IPS DF 6.9 (cell line): ENCODE measurements at regions not wholly inside any gene's neighbourhood (a gene's known extent, or its start where the extent isn't known, plus 50 kb on each side); places are given as distances from the start of the nearest gene placed in this dataset.

Experiments used
- DNase-seq: peaks from one replicate; pipeline ENCODE4 v3.0.0-alpha.2; 2013; ENCODE audit warnings: low read depth, low spot score
- H3K27ac ChIP-seq: one replicate; pipeline ENCODE4 v1.5.1; 2013; ENCODE audit warnings: low read length, control low read depth
- H3K27me3 ChIP-seq: 2 replicates; pipeline ENCODE4 v1.6.1; 2013; ENCODE audit warnings: mild to moderate bottlenecking, low read length; ENCODE audit not compliant: control insufficient read depth, insufficient read depth
- H3K36me3 ChIP-seq: 2 replicates; pipeline ENCODE4 v1.6.1; 2013; ENCODE audit warnings: low read length; ENCODE audit not compliant: control insufficient read depth, insufficient read depth
- H3K4me1 ChIP-seq: 2 replicates; pipeline ENCODE4 v1.6.1; 2013; ENCODE audit warnings: low read length; ENCODE audit not compliant: control insufficient read depth, insufficient read depth
- H3K4me3 ChIP-seq: 2 replicates; pipeline ENCODE4 v1.5.1; 2013; ENCODE audit warnings: mild to moderate bottlenecking, low read length
- H3K9me3 ChIP-seq: 2 replicates; pipeline ENCODE4 v1.6.1; 2013; ENCODE audit warnings: low read length, inconsistent platforms; ENCODE audit not compliant: control insufficient read depth, insufficient read depth
- WGBS: extraction: QIAGEN DNeasy Blood & Tissue Kit; methylation state at CpG from one replicate; pipeline ENCODE4 v1.1.7; 2013; ENCODE audit warnings: mixed read lengths, missing lambda C conversion rate; ENCODE audit not compliant: insufficient read length, insufficient coverage; 5-methylcytosine and 5-hydroxymethylcytosine counted together

DNA sequence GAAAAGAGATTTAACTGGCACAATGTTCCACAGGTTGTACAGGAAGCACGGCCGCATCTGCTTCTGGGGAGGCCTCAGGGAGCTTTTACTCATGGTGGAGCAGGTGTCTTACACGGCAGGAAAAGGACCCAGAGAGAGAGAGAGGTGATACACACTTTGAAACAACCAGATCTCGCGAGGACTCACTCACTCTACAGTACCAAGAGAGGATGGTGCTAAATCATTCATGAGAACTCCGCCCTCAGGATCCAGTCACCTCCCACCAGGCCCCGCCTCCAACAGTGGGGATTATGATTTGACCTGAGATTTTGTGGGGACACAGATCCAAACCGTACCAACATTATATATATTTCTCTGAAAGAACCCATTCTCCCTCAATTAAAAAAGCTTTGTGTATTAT, 79.7 kb upstream of the DOCK10 start:
- DNase-seq: no peak

GRCh38 chr2:225120186-225120585, 77.9 kb upstream of the DOCK10 start:
- no peaks in the 10 kb centered on the region for H3K9me3 ChIP-seq
- no peak overlapping the region for H3K4me3 ChIP-seq
- H3K4me1 ChIP-seq: peaks cover 2% of the 10 kb centered on the region; the same call in 1 of the 2 replicates
- no peak for DNase-seq
- H3K27me3 ChIP-seq: no peaks in the 10 kb centered on the region
- no CpG with 5 or more reads among the region's 1 CpG for WGBS
- no peaks in the 10 kb centered on the region for H3K36me3 ChIP-seq
- no peak overlapping the region for H3K27ac ChIP-seq

More for the DNA sequence above, 79.7 kb upstream of the DOCK10 start:
- Histone ChIP-seq H3K4me1 (peaks cover 2% of the 10 kb centered on the region; the same call in 1 of the 2 replicates), H3K9me3 (no peaks in the 10 kb centered on the region), H3K27me3 (no peaks in the 10 kb centered on the region), H3K27ac (no peak overlapping the region), H3K36me3 (no peaks in the 10 kb centered on the region), H3K4me3 (no peak overlapping the region)
- WGBS: no CpG with 5 or more reads among the region's 8 CpGs

DNA sequence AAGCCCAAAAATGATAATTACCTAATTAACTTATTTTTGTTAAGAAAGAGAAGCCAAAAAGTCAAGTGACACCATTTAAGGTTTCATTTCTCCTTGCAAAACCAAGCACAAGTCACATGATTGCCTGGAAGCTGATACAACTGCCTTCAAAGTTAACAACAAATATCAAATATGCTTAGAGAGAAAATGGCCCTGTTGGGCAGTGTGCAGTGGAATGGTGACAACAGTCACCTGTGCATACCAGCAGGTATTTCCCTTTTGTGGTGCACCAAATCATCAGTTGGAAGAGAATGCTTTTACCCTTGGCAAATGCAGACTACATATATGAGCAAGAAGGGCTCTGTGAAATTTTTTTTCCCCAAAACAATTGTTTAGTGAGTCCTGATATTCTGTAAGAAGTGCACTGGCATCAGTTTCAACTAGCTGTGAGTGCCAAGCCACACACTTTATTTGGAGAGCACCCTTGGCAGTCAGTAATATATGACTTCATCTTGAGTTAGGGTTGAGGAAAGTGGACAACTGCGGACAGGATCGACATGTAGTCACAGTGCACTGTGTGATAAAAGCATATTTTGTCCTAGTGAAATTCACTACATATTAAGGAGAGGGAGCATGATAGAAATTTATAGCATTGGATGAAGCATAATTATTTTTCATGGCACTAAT, 74.9 kb upstream of the DOCK10 start:
- no peak overlapping the region for H3K27ac ChIP-seq
- no peak for DNase-seq
- no CpG with 5 or more reads among the region's 2 CpGs for WGBS

GRCh38 chr2:225114786-225115323, 72.6 kb upstream of the DOCK10 start:
- Histone ChIP-seq H3K27me3 (no peaks in the 10 kb centered on the region), H3K4me3 (no peak overlapping the region), H3K9me3 (no peaks in the 10 kb centered on the region), H3K4me1 (no peaks in the 10 kb centered on the region), H3K36me3 (no peaks in the 10 kb centered on the region), H3K27ac (no peak overlapping the region)
- WGBS: no CpG with 5 or more reads among the region's 2 CpGs
- DNase-seq: no peak

More for the DNA sequence above, 74.9 kb upstream of the DOCK10 start:
- Histone ChIP-seq H3K4me1 (peaks cover 2% of the 10 kb centered on the region; the same call in 1 of the 2 replicates), H3K9me3 (no peaks in the 10 kb centered on the region), H3K36me3 (no peaks in the 10 kb centered on the region), H3K27me3 (no peaks in the 10 kb centered on the region), H3K4me3 (no peak overlapping the region)

DNA sequence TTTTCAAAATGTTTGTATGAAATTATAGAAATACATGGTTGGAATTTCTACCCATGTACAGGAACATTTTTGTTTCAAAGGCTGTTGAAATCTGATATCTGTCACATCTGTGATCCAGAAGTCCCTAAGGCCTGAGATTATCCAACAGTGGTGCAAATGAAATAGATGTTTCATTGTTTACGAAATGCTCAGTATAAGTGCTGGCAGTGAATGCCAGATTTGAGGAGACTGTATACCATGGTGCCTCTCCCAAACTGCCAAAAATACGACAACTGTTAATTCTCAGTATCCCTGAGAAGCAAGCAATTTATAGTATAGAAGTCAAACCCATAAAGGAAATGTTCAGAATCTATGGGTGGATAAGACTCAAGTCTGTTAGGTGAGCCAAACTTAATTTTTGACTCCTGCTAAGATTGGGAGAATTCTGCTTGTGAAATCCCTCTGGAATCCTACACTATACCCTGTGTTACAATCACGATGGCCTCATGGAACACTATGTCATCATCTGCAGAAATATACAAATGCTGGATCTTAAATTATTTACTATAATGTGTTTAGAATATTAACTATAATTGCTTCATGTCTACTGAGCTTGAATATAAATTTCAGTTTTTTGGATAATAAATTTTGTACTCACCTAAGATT, 71.2 kb upstream of the DOCK10 start:
- WGBS: no CpG with 5 or more reads among the region's 3 CpGs
- H3K4me1 ChIP-seq: no peaks in the 10 kb centered on the region
- no peaks in the 10 kb centered on the region for H3K9me3 ChIP-seq
- DNase-seq: no peak
- no peaks in the 10 kb centered on the region for H3K27me3 ChIP-seq
- no peak overlapping the region for H3K27ac ChIP-seq
- H3K36me3 ChIP-seq: no peaks in the 10 kb centered on the region
- H3K4me3 ChIP-seq: no peak overlapping the region

- H3K4me1 ChIP-seq: no peaks in the 10 kb centered on the region
- H3K27me3 ChIP-seq: no peaks in the 10 kb centered on the region
- no peak overlapping the region for H3K27ac ChIP-seq
- WGBS: no CpG with 5 or more reads among the region's 10 CpGs
- no peak overlapping the region for H3K4me3 ChIP-seq
- H3K36me3 ChIP-seq: no peaks in the 10 kb centered on the region
- H3K9me3 ChIP-seq: no peaks in the 10 kb centered on the region
- no peak for DNase-seq
These were observed 70.3 kb upstream of the DOCK10 start for GRCh38 chr2:225112362-225113126.

- Histone ChIP-seq H3K4me3 (no peak overlapping the region), H3K4me1 (no peaks in the 10 kb centered on the region), H3K36me3 (no peaks in the 10 kb centered on the region), H3K9me3 (no peaks in the 10 kb centered on the region), H3K27ac (no peak overlapping the region), H3K27me3 (no peaks in the 10 kb centered on the region)
- no peak for DNase-seq
These were observed 66.5 kb upstream of the DOCK10 start for GRCh38 chr2:225108805-225109204.

DNA sequence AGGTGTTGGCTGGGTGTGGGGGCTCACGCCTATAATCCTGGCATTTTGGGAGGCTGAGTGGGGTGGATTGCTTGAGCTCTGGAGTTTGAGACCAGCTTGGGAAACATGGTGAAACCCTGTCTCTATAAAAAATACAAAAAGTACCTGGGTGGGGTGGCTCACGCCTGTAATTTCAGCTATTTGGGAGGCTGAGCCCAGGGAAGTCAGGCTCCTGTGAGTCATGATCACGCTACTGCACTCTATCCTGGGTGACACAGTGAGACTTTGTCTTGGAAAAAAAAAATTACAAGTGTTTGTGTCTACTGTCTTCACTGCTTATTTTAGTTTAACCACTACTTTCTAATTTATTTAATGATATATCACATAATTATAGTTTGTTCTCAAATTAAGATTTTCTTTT, 62.7 kb upstream of the DOCK10 start:
- no peak overlapping the region for H3K4me3 ChIP-seq
- H3K36me3 ChIP-seq: no peaks in the 10 kb centered on the region
- no CpG with 5 or more reads among the region's 3 CpGs for WGBS
- H3K9me3 ChIP-seq: no peaks in the 10 kb centered on the region
- no peak for DNase-seq
- H3K27ac ChIP-seq: no peak overlapping the region
- no peaks in the 10 kb centered on the region for H3K27me3 ChIP-seq
- 0 out of 2 replicates have a peak, but pooled peaks cover 1% of the 10 kb centered on the region for H3K4me1 ChIP-seq

DNA sequence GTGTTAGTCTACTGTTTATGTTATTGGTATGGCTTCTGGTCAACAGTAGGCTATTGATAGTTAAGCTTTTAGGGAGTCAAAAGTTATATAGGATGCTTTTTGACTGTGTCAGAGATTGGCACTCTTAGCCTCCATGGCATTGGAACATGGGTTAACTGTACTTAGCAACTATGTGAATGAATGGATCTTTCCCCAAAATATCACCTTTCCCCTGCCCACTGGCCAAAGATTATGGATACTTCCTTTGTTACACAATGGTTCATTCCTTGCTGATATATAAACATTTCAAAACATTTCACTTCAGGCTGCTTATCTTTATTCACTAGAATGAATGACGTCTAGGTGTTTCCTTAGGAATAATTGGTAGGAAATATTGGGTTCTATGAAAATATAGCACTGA, 62.1 kb upstream of the DOCK10 start:
- Histone ChIP-seq H3K4me3 (no peak overlapping the region), H3K9me3 (no peaks in the 10 kb centered on the region), H3K27me3 (no peaks in the 10 kb centered on the region), H3K4me1 (0 out of 2 replicates have a peak, but pooled peaks cover 1% of the 10 kb centered on the region), H3K36me3 (no peaks in the 10 kb centered on the region), H3K27ac (no peak overlapping the region)
- DNase-seq: no peak
- WGBS: no CpG with 5 or more reads among the region's 1 CpG

DNA sequence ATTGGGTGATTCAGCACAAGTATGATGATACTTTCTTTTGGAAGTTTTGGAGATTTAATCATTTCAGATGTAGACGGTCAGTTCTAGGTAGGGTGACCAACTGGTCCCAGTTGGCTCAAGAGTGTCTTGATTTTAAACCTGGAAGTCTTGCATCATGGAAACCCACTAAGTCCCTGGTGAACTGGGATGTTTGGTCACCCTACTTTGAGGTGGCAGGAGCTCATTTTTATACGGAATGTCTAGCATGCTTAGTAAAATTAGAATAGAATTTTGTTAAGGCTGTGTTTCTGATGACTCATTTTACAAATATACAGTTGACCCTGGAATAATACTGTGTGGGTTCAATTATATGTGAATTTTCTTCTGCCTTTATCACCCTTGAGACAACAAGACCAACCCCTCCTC, 61.5 kb upstream of the DOCK10 start:
- H3K27ac ChIP-seq: no peak overlapping the region
- WGBS: no CpG with 5 or more reads among the region's 2 CpGs
- no peak for DNase-seq
- no peaks in the 10 kb centered on the region for H3K36me3 ChIP-seq
- H3K4me3 ChIP-seq: no peak overlapping the region
- H3K4me1 ChIP-seq: 0 out of 2 replicates have a peak, but pooled peaks cover 1% of the 10 kb centered on the region
- H3K9me3 ChIP-seq: no peaks in the 10 kb centered on the region
- no peaks in the 10 kb centered on the region for H3K27me3 ChIP-seq
